WTC11 (cell line): ENCODE measurements at regions not wholly inside any gene's neighbourhood (a gene's known extent, or its start where the extent isn't known, plus 50 kb on each side); places are given as distances from the start of the nearest gene placed in this dataset.

Experiments used
- ATAC-seq: fragments of 200-7000 bp; cut with Tn5 transposase; 2 replicates; pipeline ENCODE4 v1.10.0; 2021; ENCODE audit warnings: mild to moderate bottlenecking, moderate library complexity
- CTCF ChIA-PET: fragments of 300-600 bp; sonication (Branson Sonifier 250); formaldehyde crosslinking; loops from one replicate; lab custom pipeline; 2021; ENCODE audit warnings: antibody characterized with exemption; lab: Charles Lee
- POLR2A ChIA-PET: fragments of 350-600 bp; sonication (Branson Sonifier 250); formaldehyde crosslinking; loops from one replicate; lab custom pipeline; 2021; ENCODE audit warnings: antibody characterized with exemption; lab: Charles Lee
- DNase-seq: peaks from one replicate; pipeline ENCODE4 v3.0.0; 2021; ENCODE audit warnings: low spot score
- H3K27ac Mint-ChIP-seq: 2 replicates; pipeline ENCODE4 v1.8.0; 2021; ENCODE audit warnings: mixed read lengths
- H3K27me3 Mint-ChIP-seq: 2 replicates; pipeline ENCODE4 v1.8.0; 2021; ENCODE audit warnings: low read depth, mild to moderate bottlenecking, moderate library complexity, mixed read lengths
- H3K36me3 Mint-ChIP-seq: 2 replicates; pipeline ENCODE4 v1.8.0; 2021; ENCODE audit warnings: mixed read lengths
- H3K4me1 Mint-ChIP-seq: 2 replicates; pipeline ENCODE4 v1.8.0; 2022; ENCODE audit warnings: mixed read lengths
- H3K4me3 Mint-ChIP-seq: 2 replicates; pipeline ENCODE4 v1.8.0; 2021; ENCODE audit warnings: mild to moderate bottlenecking, moderate library complexity, mixed read lengths
- H3K9me3 Mint-ChIP-seq: 2 replicates; pipeline ENCODE4 v1.8.0; 2021; ENCODE audit warnings: mixed read lengths
- ATF1 ChIP-seq: sonication (generic); formaldehyde crosslinking; IDR thresholded peaks from 2 replicates; pipeline ENCODE4 v1.8.1; 2023; ENCODE audit warnings: mild to moderate bottlenecking, moderate library complexity, missing genetic modification reagents
- E2F4 ChIP-seq: sonication (generic); formaldehyde crosslinking; IDR thresholded peaks from 2 replicates; pipeline ENCODE4 v1.8.1; 2022; ENCODE audit warnings: low read depth, mild to moderate bottlenecking, moderate library complexity, missing genetic modification reagents, borderline replicate concordance
- ESRRA ChIP-seq: sonication (generic); formaldehyde crosslinking; IDR thresholded peaks from 2 replicates; pipeline ENCODE4 v1.8.1; 2022; ENCODE audit warnings: mild to moderate bottlenecking, missing genetic modification reagents, borderline replicate concordance
- FOXP1 ChIP-seq: sonication (generic); formaldehyde crosslinking; IDR thresholded peaks from 2 replicates; pipeline ENCODE4 v1.8.0; 2022; ENCODE audit warnings: missing genetic modification reagents, mild to moderate bottlenecking, moderate library complexity, borderline replicate concordance
- FOXP4 ChIP-seq: sonication (generic); formaldehyde crosslinking; IDR thresholded peaks from 2 replicates; pipeline ENCODE4 v1.8.0; 2022; ENCODE audit warnings: mild to moderate bottlenecking, missing genetic modification reagents
- GTF2I ChIP-seq: fragments of 250-450 bp; sonication (Bioruptor Pico); conservative IDR thresholded peaks from 2 replicates; pipeline ENCODE4 v1.4.0; 2021; ENCODE audit warnings: mild to moderate bottlenecking
- HMGA2 ChIP-seq: fragments of 250-450 bp; sonication (Bioruptor Pico); IDR thresholded peaks from 2 replicates; pipeline ENCODE4 v1.4.0; 2021; ENCODE audit warnings: mild to moderate bottlenecking, moderate library complexity
- MXD4 ChIP-seq: fragments of 250-450 bp; sonication (Bioruptor Pico); IDR thresholded peaks from 2 replicates; pipeline ENCODE4 v1.8.0; 2021; ENCODE audit warnings: mild to moderate bottlenecking, moderate library complexity, borderline replicate concordance
- NFATC4 ChIP-seq: fragments of 250-450 bp; sonication (Bioruptor Pico); IDR thresholded peaks from 2 replicates; pipeline ENCODE4 v1.9.0; 2021; ENCODE audit warnings: mild to moderate bottlenecking
- NFE2L1 ChIP-seq: sonication (generic); formaldehyde crosslinking; IDR thresholded peaks from 2 replicates; pipeline ENCODE4 v1.8.1; 2023; ENCODE audit warnings: missing genetic modification reagents
- NR1H2 ChIP-seq: sonication (generic); formaldehyde crosslinking; IDR thresholded peaks from 2 replicates; pipeline ENCODE4 v1.9.0; 2021; ENCODE audit warnings: mild to moderate bottlenecking, moderate library complexity, missing genetic modification reagents
- NR3C1 ChIP-seq: sonication (generic); formaldehyde crosslinking; conservative IDR thresholded peaks from 2 replicates; pipeline ENCODE4 v1.8.1; 2023; ENCODE audit warnings: low read depth, mild to moderate bottlenecking, missing genetic modification reagents
- STAT6 ChIP-seq: sonication (generic); formaldehyde crosslinking; conservative IDR thresholded peaks from 2 replicates; pipeline ENCODE4 v1.8.1; 2023; ENCODE audit warnings: mild to moderate bottlenecking, low read depth, missing genetic modification reagents, moderate library complexity
- TEAD4 ChIP-seq: sonication (generic); formaldehyde crosslinking; IDR thresholded peaks from 2 replicates; pipeline ENCODE4 v1.8.0; 2022; ENCODE audit warnings: mild to moderate bottlenecking, missing genetic modification reagents
- ZMAT4 ChIP-seq: fragments of 250-450 bp; sonication (Bioruptor Pico); IDR thresholded peaks from 2 replicates; pipeline ENCODE4 v1.9.0; 2021; ENCODE audit warnings: mild to moderate bottlenecking
- ZNF121 ChIP-seq: sonication (generic); formaldehyde crosslinking; IDR thresholded peaks from 2 replicates; pipeline ENCODE4 v1.8.0; 2023; ENCODE audit warnings: missing genetic modification reagents
- ZNF138 ChIP-seq: sonication (generic); formaldehyde crosslinking; conservative IDR thresholded peaks from 2 replicates; pipeline ENCODE4 v1.8.1; 2022; ENCODE audit warnings: mild to moderate bottlenecking, moderate library complexity, missing genetic modification reagents
- ZNF396 ChIP-seq: fragments of 250-450 bp; sonication (Bioruptor Pico); IDR thresholded peaks from 2 replicates; pipeline ENCODE4 v1.8.0; 2021; ENCODE audit warnings: mild to moderate bottlenecking, moderate library complexity, borderline replicate concordance
- ZSCAN18 ChIP-seq: fragments of 250-450 bp; sonication (Bioruptor Pico); IDR thresholded peaks from 2 replicates; pipeline ENCODE4 v2.1.2; 2022; ENCODE audit warnings: mild to moderate bottlenecking, moderate library complexity

- ChIA-PET CTCF (no interaction called here), POLR2A (no interaction called here)
- DNase-seq (no peak), ATAC-seq (no peak)
- Mint-ChIP-seq H3K9me3 (peaks cover 8% of the 10 kb centered on the region; the same call in 1 of the 2 replicates), H3K27ac (no peak overlapping the region; the same call in 1 of the 2 replicates), H3K4me3 (no peak overlapping the region), H3K27me3 (no peaks in the 10 kb centered on the region), H3K36me3 (no peaks in the 10 kb centered on the region), H3K4me1 (peaks cover 2% of the 10 kb centered on the region; the same call in 1 of the 2 replicates)
- TF ChIP-seq E2F4 (CRISPR knock-in tag): no peak
- no peak for TF ChIP-seq FOXP1 (CRISPR knock-in tag)
- TF ChIP-seq ZNF396 (CRISPR knock-in tag): no peak
- TF ChIP-seq MXD4: no peak
- no peak for TF ChIP-seq GTF2I (CRISPR knock-in tag)
- no peak for TF ChIP-seq HMGA2 (CRISPR knock-in tag)
- no peak for TF ChIP-seq FOXP4 (CRISPR knock-in tag)
- no peak for TF ChIP-seq ATF1 (CRISPR knock-in tag)
- TF ChIP-seq NFATC4: no peak
- TF ChIP-seq ZNF138: no peak
- no peak for TF ChIP-seq ZMAT4 (CRISPR knock-in tag)
- TF ChIP-seq NR3C1 (CRISPR knock-in tag): no peak
- no peak for TF ChIP-seq ESRRA
- no peak for TF ChIP-seq TEAD4 (CRISPR knock-in tag)
- no peak for TF ChIP-seq NR1H2 (CRISPR knock-in tag)
- TF ChIP-seq ZSCAN18 (CRISPR knock-in tag): no peak
- no peak for TF ChIP-seq STAT6 (CRISPR knock-in tag)
- no peak for TF ChIP-seq NFE2L1 (CRISPR knock-in tag)
These were observed 119.1 kb upstream of the AHI1 start for GRCh38 chr6:135616655-135617054.

GRCh38 chr6:135617222-135617621 is 119.7 kb upstream of the AHI1 start:
- no peak for TF ChIP-seq ZNF121 (CRISPR knock-in tag)
- TF ChIP-seq, all 79 proteins: peak for 0
- peaks cover 11% of the 10 kb centered on the region; the same call in 1 of the 2 replicates for H3K9me3 Mint-ChIP-seq
- peaks cover 2% of the 10 kb centered on the region; the same call in 1 of the 2 replicates for H3K4me1 Mint-ChIP-seq
- no peak overlapping the region for H3K4me3 Mint-ChIP-seq
- ChIA-PET CTCF (no interaction called here), POLR2A (no interaction called here)
- ATAC-seq: no peak
- no peak overlapping the region; the same call in 1 of the 2 replicates for H3K27ac Mint-ChIP-seq
- no peak for DNase-seq
- no peaks in the 10 kb centered on the region for H3K27me3 Mint-ChIP-seq
- H3K36me3 Mint-ChIP-seq: no peaks in the 10 kb centered on the region
